ENCODE measurements at regions not wholly inside any gene's neighbourhood (a gene's known extent, or its start where the extent isn't known, plus 50 kb on each side); places are given as distances from the start of the nearest gene placed in this dataset.

GRCh38 chr2:42920446-42921146 is 128.2 kb upstream of the HAAO start:
- TF ChIP-seq, protein P1, sequence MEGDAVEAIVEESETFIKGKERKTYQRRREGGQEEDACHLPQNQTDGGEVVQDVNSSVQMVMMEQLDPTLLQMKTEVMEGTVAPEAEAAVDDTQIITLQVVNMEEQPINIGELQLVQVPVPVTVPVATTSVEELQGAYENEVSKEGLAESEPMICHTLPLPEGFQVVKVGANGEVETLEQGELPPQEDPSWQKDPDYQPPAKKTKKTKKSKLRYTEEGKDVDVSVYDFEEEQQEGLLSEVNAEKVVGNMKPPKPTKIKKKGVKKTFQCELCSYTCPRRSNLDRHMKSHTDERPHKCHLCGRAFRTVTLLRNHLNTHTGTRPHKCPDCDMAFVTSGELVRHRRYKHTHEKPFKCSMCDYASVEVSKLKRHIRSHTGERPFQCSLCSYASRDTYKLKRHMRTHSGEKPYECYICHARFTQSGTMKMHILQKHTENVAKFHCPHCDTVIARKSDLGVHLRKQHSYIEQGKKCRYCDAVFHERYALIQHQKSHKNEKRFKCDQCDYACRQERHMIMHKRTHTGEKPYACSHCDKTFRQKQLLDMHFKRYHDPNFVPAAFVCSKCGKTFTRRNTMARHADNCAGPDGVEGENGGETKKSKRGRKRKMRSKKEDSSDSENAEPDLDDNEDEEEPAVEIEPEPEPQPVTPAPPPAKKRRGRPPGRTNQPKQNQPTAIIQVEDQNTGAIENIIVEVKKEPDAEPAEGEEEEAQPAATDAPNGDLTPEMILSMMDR (conservative IDR thresholded peaks at IDR 0.05), result no peak
- TF ChIP-seq ZFX (IDR thresholded peaks at IDR 0.05), result no peak
